Fibroblast of lung (primary cell): ENCODE measurements at regions not wholly inside any gene's neighbourhood (a gene's known extent, or its start where the extent isn't known, plus 50 kb on each side); places are given as distances from the start of the nearest gene placed in this dataset.

Source experiments
- DNase-seq, 2 donors: peaks; one replicate each; pipeline versions ENCODE4 v3.0.0 to v3.0.0-alpha.2; 2010; ENCODE audit warnings: low read depth in 2 of 2
- H2AFZ ChIP-seq: 2 replicates; pipeline ENCODE4 v1.5.1; 2012; ENCODE audit warnings: low read length, control low read depth, inconsistent platforms
- H3K27ac ChIP-seq: 2 replicates; pipeline ENCODE4 v1.5.1; 2011; ENCODE audit warnings: low read length, control low read depth; ENCODE audit not compliant: insufficient read depth
- H3K27me3 ChIP-seq: 2 replicates; pipeline ENCODE4 v1.5.1; 2011; ENCODE audit warnings: mild to moderate bottlenecking, low read length; ENCODE audit not compliant: control insufficient read depth, insufficient read depth
- H3K36me3 ChIP-seq: 2 replicates; pipeline ENCODE4 v1.5.1; 2011; ENCODE audit warnings: low read length; ENCODE audit not compliant: control insufficient read depth, insufficient read depth
- H3K4me1 ChIP-seq: 2 replicates; pipeline ENCODE4 v1.5.1; 2011; ENCODE audit warnings: low read length; ENCODE audit not compliant: control insufficient read depth, insufficient read depth; ENCODE audit errors: extremely low read depth
- H3K4me2 ChIP-seq: 2 replicates; pipeline ENCODE4 v1.5.1; 2011; ENCODE audit warnings: low read length, control low read depth; ENCODE audit not compliant: insufficient read depth; ENCODE audit errors: extremely low read depth
- H3K4me3 ChIP-seq, 4 experiments: fragments of 200-600 bp in 1 of 4; sonication (generic) in 1 of 4; replicated peaks in 1 of 4; 2 replicates each; pipeline ENCODE4 v1.5.1; 2011 to 2016; ENCODE audit warnings: low read length in 4 of 4, low read depth in 3 of 4, mild to moderate bottlenecking in 3 of 4, control low read depth in 2 of 4, inconsistent platforms in 1 of 4, mixed read lengths in 1 of 4; ENCODE audit not compliant: insufficient read depth in 1 of 4; ENCODE audit errors: control extremely low read depth in 1 of 4
- H3K79me2 ChIP-seq: 2 replicates; pipeline ENCODE4 v1.5.1; 2012; ENCODE audit warnings: mild to moderate bottlenecking, low read length, inconsistent platforms; ENCODE audit not compliant: control insufficient read depth, insufficient read depth
- H3K9ac ChIP-seq: 2 replicates; pipeline ENCODE4 v1.5.1; 2011; ENCODE audit warnings: mild to moderate bottlenecking, low read length, control low read depth; ENCODE audit not compliant: insufficient read depth
- H3K9me3 ChIP-seq: 2 replicates; pipeline ENCODE4 v1.5.1; 2012; ENCODE audit warnings: low read depth, low read length; ENCODE audit not compliant: control insufficient read depth, insufficient read depth
- H4K20me1 ChIP-seq: 2 replicates; pipeline ENCODE4 v1.5.1; 2011; ENCODE audit warnings: low read length; ENCODE audit not compliant: control insufficient read depth, insufficient read depth; ENCODE audit errors: extremely low read depth
- CTCF ChIP-seq, 2 donors: IDR thresholded peaks in 1 of 2; conservative IDR thresholded peaks in 1 of 2; 1 replicate in 1 of 2; 2 replicates in 1 of 2; pipeline ENCODE4 v1.5.1; 2011 to 2012; ENCODE audit warnings: low read length in 2 of 2, control low read depth in 1 of 2, inconsistent platforms in 1 of 2, low read depth in 1 of 2, mild to moderate bottlenecking in 1 of 2
- EZH2 ChIP-seq: IDR thresholded peaks from 2 replicates; pipeline ENCODE4 v1.5.1; 2012; ENCODE audit warnings: low read length, control low read depth, mild to moderate bottlenecking; ENCODE audit errors: missing control alignments

GRCh38 chr1:29504196-29504595 is 267.9 kb downstream of the PTPRU start:
- Histone ChIP-seq H3K79me2 (no peaks in the 10 kb centered on the region), H3K9ac (no peak overlapping the region), H2AFZ (no peak overlapping the region), H3K27me3 (no peaks in the 10 kb centered on the region), H3K27ac (no peak overlapping the region), H3K4me1 (no peaks in the 10 kb centered on the region), H3K9me3 (no peaks in the 10 kb centered on the region), H3K4me2 (no peak overlapping the region), H4K20me1 (no peaks in the 10 kb centered on the region), H3K4me3 (no peak overlapping the region), H3K36me3 (no peaks in the 10 kb centered on the region)
- no peak for TF ChIP-seq CTCF (conservative IDR thresholded peaks at IDR 0.05 in 1 of 2, IDR thresholded peaks at IDR 0.05 in 1 of 2; ENCODE audit: low read depth in 1 of 2, low read length in 2 of 2)
- no peak for TF ChIP-seq EZH2
- DNase-seq: peak in 1 of 2 donors; percentile 8

- no peak for TF ChIP-seq EZH2
- no peak for TF ChIP-seq CTCF (conservative IDR thresholded peaks at IDR 0.05 in 1 of 2, IDR thresholded peaks at IDR 0.05 in 1 of 2; ENCODE audit: low read depth in 1 of 2, low read length in 2 of 2)
- no peak for DNase-seq
- no peak overlapping the region for H3K4me3 ChIP-seq
- no peaks in the 10 kb centered on the region for H3K27me3 ChIP-seq
- H4K20me1 ChIP-seq: no peaks in the 10 kb centered on the region
- no peak overlapping the region for H2AFZ ChIP-seq
- no peak overlapping the region for H3K27ac ChIP-seq
- no peaks in the 10 kb centered on the region for H3K79me2 ChIP-seq
- no peaks in the 10 kb centered on the region for H3K4me1 ChIP-seq
- no peaks in the 10 kb centered on the region for H3K36me3 ChIP-seq
- no peaks in the 10 kb centered on the region for H3K9me3 ChIP-seq
- no peak overlapping the region for H3K9ac ChIP-seq
- H3K4me2 ChIP-seq: no peak overlapping the region
These were observed 266.9 kb downstream of the PTPRU start for GRCh38 chr1:29502911-29503840.

- no peak overlapping the region for H3K4me2 ChIP-seq
- no peak overlapping the region for H3K27ac ChIP-seq
- no peaks in the 10 kb centered on the region for H3K27me3 ChIP-seq
- TF ChIP-seq CTCF (conservative IDR thresholded peaks at IDR 0.05 in 1 of 2, IDR thresholded peaks at IDR 0.05 in 1 of 2; ENCODE audit: low read depth in 1 of 2, low read length in 2 of 2) (no peak), EZH2 (no peak)
- H2AFZ ChIP-seq: no peak overlapping the region
- H3K4me1 ChIP-seq: no peaks in the 10 kb centered on the region
- no peaks in the 10 kb centered on the region for H4K20me1 ChIP-seq
- H3K9ac ChIP-seq: no peak overlapping the region
- H3K79me2 ChIP-seq: no peaks in the 10 kb centered on the region
- H3K4me3 ChIP-seq: no peak overlapping the region
- DNase-seq: no peak
- H3K9me3 ChIP-seq: no peaks in the 10 kb centered on the region
- no peaks in the 10 kb centered on the region for H3K36me3 ChIP-seq
These were observed 266.0 kb downstream of the PTPRU start for GRCh38 chr1:29502225-29502910.
